ENCODE measurements at regions not wholly inside any gene's neighbourhood (a gene's known extent, or its start where the extent isn't known, plus 50 kb on each side); places are given as distances from the start of the nearest gene placed in this dataset.

DNA sequence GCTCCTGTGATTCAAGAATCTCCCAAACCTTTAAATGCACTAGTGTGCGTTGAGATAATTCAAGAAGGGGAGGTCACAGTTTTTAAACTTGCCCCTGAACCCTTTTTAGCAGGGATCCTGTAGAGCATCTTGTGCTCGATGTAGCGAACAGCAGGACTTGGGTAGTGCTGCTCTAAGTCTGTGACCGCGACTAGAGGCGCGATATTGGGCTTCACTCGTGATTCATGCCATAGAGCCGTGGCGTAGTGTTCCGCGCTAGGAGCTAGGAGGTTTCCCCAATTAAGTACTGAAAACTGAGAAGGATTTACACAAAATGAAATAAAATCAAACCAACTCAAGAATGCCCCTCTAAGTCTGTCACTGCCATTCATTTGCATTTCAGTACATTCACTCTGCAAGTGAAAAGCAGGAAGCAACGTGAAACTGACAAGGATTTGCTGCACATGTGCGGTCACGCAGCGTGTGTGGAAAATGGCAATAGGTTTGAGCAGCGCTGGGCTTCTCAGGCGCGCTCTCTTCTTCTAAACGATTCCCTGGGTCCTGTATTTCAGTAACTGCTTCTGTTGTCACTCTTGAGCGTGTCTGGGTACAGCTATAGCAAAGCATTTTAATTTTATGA, 1135.9 kb upstream of the WWC1 start:
- H3K4me1 Mint-ChIP-seq = no peaks in the 10 kb centered on the region
- ChIA-PET POLR2A (no interaction called here), CTCF (no interaction called here)
- no peak for ATAC-seq (ENCODE audit: low read depth)
- Histone ChIP-seq H3K4me2 (replicated peaks; ENCODE audit: low read depth, low read length, poor library complexity, severe bottlenecking) (no peak overlapping the region), H3K4me1 (ENCODE audit: control insufficient read depth in 2 of 2, insufficient read depth in 2 of 2, low read length in 2 of 2) (no peaks in the 10 kb centered on the region), H3K4me3 (ENCODE audit: control extremely low read depth in 1 of 5, extremely low read depth in 1 of 5, insufficient read depth in 1 of 5, low read depth in 2 of 5, low read length in 4 of 5) (no peak overlapping the region), H2AFZ (ENCODE audit: insufficient read depth, low read depth, low read length, poor library complexity, severe bottlenecking) (no peak overlapping the region), H3K27ac (ENCODE audit: low read length in 2 of 2) (no peak overlapping the region), H3K27me3 (replicated peaks in 1 of 4; ENCODE audit: control extremely low read depth in 1 of 4, control insufficient read depth in 3 of 4, insufficient read depth in 4 of 4, low read length in 3 of 4) (no peaks in the 10 kb centered on the region), H3K9me3 (ENCODE audit: control extremely low read depth in 1 of 3, control insufficient read depth in 2 of 3, insufficient read depth in 1 of 3, low read length in 2 of 3) (peaks cover 0 to 5% (median 0%) of the 10 kb centered on the region in 3 donors), H3K79me2 (ENCODE audit: control insufficient read depth, insufficient read depth, low read length) (no peaks in the 10 kb centered on the region), H3K36me3 (replicated peaks in 1 of 2; ENCODE audit: control extremely low read depth in 1 of 2, control insufficient read depth in 1 of 2, extremely low read depth in 1 of 2, insufficient read depth in 2 of 2, low read length in 1 of 2) (no peaks in the 10 kb centered on the region), H3K9ac (ENCODE audit: low read length) (no peak overlapping the region), H4K20me1 (ENCODE audit: control insufficient read depth, insufficient read depth, low read length, poor library complexity, severe bottlenecking) (no peaks in the 10 kb centered on the region)
- TF ChIP-seq, protein P1, sequence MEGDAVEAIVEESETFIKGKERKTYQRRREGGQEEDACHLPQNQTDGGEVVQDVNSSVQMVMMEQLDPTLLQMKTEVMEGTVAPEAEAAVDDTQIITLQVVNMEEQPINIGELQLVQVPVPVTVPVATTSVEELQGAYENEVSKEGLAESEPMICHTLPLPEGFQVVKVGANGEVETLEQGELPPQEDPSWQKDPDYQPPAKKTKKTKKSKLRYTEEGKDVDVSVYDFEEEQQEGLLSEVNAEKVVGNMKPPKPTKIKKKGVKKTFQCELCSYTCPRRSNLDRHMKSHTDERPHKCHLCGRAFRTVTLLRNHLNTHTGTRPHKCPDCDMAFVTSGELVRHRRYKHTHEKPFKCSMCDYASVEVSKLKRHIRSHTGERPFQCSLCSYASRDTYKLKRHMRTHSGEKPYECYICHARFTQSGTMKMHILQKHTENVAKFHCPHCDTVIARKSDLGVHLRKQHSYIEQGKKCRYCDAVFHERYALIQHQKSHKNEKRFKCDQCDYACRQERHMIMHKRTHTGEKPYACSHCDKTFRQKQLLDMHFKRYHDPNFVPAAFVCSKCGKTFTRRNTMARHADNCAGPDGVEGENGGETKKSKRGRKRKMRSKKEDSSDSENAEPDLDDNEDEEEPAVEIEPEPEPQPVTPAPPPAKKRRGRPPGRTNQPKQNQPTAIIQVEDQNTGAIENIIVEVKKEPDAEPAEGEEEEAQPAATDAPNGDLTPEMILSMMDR (IDR thresholded peaks at IDR 0.05) = no peak
- TF ChIP-seq EZH2 (IDR thresholded peaks at IDR 0.05; ENCODE audit: borderline replicate concordance, insufficient read depth, low read depth, low read length, poor library complexity, severe bottlenecking) = no peak
- 77% methylated on average over 9 of the region's 21 CpGs for WGBS (ENCODE audit: insufficient coverage)
- no peak for DNase-seq
- no peaks in the 10 kb centered on the region for H3K27me3 Mint-ChIP-seq
- no peak overlapping the region for H3K27ac Mint-ChIP-seq
- intact Hi-C loops (cut with micrococcal nuclease) = no loop called here
- H3K9me3 Mint-ChIP-seq (ENCODE audit: insufficient read depth) = no peaks in the 10 kb centered on the region
- no peak overlapping the region for H3K4me3 Mint-ChIP-seq

DNA sequence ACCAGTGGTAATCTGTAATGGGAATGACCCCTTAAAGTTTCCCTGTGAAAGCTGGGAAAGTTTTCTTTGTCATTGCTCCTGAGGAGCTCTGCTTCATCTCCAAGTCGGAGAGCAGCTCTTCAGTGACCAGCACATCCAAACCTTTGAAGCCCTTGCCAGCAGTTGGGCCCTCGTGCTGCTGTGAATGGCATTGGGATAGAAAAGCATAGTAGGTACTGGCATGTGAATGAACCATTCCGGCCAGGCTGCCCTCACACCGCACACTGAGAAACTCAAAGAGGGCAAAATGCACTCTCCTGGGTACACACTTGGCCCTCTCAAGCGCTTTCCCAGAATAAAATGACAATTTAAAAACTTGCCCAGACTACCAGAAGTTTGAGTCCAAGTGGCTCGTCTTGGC, 1135.0 kb upstream of the WWC1 start:
- H3K27ac ChIP-seq (ENCODE audit: low read length in 2 of 2) = no peak overlapping the region
- ATAC-seq (ENCODE audit: low read depth) = no peak
- no peaks in the 10 kb centered on the region for H3K27me3 ChIP-seq (replicated peaks in 1 of 4; ENCODE audit: control extremely low read depth in 1 of 4, control insufficient read depth in 3 of 4, insufficient read depth in 4 of 4, low read length in 3 of 4)
- no peak overlapping the region for H3K4me3 ChIP-seq (ENCODE audit: control extremely low read depth in 1 of 5, extremely low read depth in 1 of 5, insufficient read depth in 1 of 5, low read depth in 2 of 5, low read length in 4 of 5)
- no peaks in the 10 kb centered on the region for H3K36me3 ChIP-seq (replicated peaks in 1 of 2; ENCODE audit: control extremely low read depth in 1 of 2, control insufficient read depth in 1 of 2, extremely low read depth in 1 of 2, insufficient read depth in 2 of 2, low read length in 1 of 2)
- intact Hi-C loops (cut with micrococcal nuclease) = no loop called here
- no peak overlapping the region for H3K9ac ChIP-seq (ENCODE audit: low read length)
- no peaks in the 10 kb centered on the region for H3K4me1 Mint-ChIP-seq
- H3K79me2 ChIP-seq (ENCODE audit: control insufficient read depth, insufficient read depth, low read length) = no peaks in the 10 kb centered on the region
- H3K4me3 Mint-ChIP-seq = no peak overlapping the region
- ChIA-PET CTCF (no interaction called here), POLR2A (no interaction called here)
- no peak overlapping the region for H3K27ac Mint-ChIP-seq
- DNase-seq = no peak
- no peaks in the 10 kb centered on the region for H3K27me3 Mint-ChIP-seq
- no peaks in the 10 kb centered on the region for H4K20me1 ChIP-seq (ENCODE audit: control insufficient read depth, insufficient read depth, low read length, poor library complexity, severe bottlenecking)
- TF ChIP-seq EZH2 (IDR thresholded peaks at IDR 0.05; ENCODE audit: borderline replicate concordance, insufficient read depth, low read depth, low read length, poor library complexity, severe bottlenecking) = no peak
- TF ChIP-seq, protein P1 (IDR thresholded peaks at IDR 0.05) = no peak
- peaks cover 0 to 3% (median 0%) of the 10 kb centered on the region in 3 donors for H3K9me3 ChIP-seq (ENCODE audit: control extremely low read depth in 1 of 3, control insufficient read depth in 2 of 3, insufficient read depth in 1 of 3, low read length in 2 of 3)
- no peaks in the 10 kb centered on the region for H3K9me3 Mint-ChIP-seq (ENCODE audit: insufficient read depth)
- 82% methylated on average over 5 of the region's 6 CpGs for WGBS (ENCODE audit: insufficient coverage)
- no peak overlapping the region for H2AFZ ChIP-seq (ENCODE audit: insufficient read depth, low read depth, low read length, poor library complexity, severe bottlenecking)
- no peaks in the 10 kb centered on the region for H3K4me1 ChIP-seq (ENCODE audit: control insufficient read depth in 2 of 2, insufficient read depth in 2 of 2, low read length in 2 of 2)
- no peak overlapping the region for H3K4me2 ChIP-seq (replicated peaks; ENCODE audit: low read depth, low read length, poor library complexity, severe bottlenecking)
